Stomach (tissue), 4 donors: ENCODE measurements at regions not wholly inside any gene's neighbourhood (a gene's known extent, or its start where the extent isn't known, plus 50 kb on each side); places are given as distances from the start of the nearest gene placed in this dataset.

Source experiments
- POLR2A ChIP-seq, 4 donors: fragments of 450-650 bp; IDR thresholded peaks; one replicate each; pipeline ENCODE4 v1.6.1; 2016; ENCODE audit warnings: antibody characterized with exemption in 4 of 4, control low read depth in 2 of 4, mild to moderate bottlenecking in 1 of 4, moderate library complexity in 1 of 4
- POLR2AphosphoS5 ChIP-seq, 3 donors: sonication (generic); formaldehyde crosslinking; IDR thresholded peaks; one replicate each; pipeline ENCODE4 v1.6.1; 2016; ENCODE audit warnings: antibody characterized with exemption in 3 of 3
- TF ChIP-seq, protein P1 (sequence below), 7 experiments: fragments of 450-650 bp in 4 of 7; fragments of 200-600 bp in 3 of 7; sonication (generic) in 3 of 7; IDR thresholded peaks; one replicate each; pipeline ENCODE4 v1.5.1; 2016 to 2019; ENCODE audit warnings: antibody characterized with exemption in 7 of 7, control low read depth in 2 of 7, mild to moderate bottlenecking in 1 of 7

- TF ChIP-seq POLR2AphosphoS5 (IDR thresholded peaks at IDR 0.05) (no peak), POLR2A (IDR thresholded peaks at IDR 0.05) (no peak)
- TF ChIP-seq, protein P1, sequence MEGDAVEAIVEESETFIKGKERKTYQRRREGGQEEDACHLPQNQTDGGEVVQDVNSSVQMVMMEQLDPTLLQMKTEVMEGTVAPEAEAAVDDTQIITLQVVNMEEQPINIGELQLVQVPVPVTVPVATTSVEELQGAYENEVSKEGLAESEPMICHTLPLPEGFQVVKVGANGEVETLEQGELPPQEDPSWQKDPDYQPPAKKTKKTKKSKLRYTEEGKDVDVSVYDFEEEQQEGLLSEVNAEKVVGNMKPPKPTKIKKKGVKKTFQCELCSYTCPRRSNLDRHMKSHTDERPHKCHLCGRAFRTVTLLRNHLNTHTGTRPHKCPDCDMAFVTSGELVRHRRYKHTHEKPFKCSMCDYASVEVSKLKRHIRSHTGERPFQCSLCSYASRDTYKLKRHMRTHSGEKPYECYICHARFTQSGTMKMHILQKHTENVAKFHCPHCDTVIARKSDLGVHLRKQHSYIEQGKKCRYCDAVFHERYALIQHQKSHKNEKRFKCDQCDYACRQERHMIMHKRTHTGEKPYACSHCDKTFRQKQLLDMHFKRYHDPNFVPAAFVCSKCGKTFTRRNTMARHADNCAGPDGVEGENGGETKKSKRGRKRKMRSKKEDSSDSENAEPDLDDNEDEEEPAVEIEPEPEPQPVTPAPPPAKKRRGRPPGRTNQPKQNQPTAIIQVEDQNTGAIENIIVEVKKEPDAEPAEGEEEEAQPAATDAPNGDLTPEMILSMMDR (IDR thresholded peaks at IDR 0.05): no peak
Measured at GRCh38 chr11:128315933-128316332, 271.4 kb downstream of the ETS1 start.
